ENCODE measurements at regions not wholly inside any gene's neighbourhood (a gene's known extent, or its start where the extent isn't known, plus 50 kb on each side); places are given as distances from the start of the nearest gene placed in this dataset.

DNA sequence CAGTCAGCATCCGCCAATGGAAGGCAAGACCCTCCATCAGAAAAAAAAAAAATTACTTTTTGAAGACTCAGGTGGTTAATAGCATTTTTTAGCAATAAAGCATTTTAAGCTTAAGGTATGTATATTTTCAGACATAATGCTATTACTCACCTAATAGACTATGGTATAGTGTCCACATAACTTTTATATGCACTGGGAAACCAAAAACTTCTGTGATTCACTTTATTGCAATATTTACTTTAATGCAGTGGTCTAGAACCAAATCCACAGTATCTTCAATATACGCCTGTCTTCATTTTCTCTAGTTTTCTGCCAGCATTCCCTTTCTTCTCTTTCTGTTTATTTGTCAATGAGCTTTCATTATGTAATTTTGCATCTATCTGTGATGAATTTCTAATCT lies 418.1 kb downstream of the SLITRK6 start:
- no peak for DNase-seq (ENCODE audit: low spot score)

DNA sequence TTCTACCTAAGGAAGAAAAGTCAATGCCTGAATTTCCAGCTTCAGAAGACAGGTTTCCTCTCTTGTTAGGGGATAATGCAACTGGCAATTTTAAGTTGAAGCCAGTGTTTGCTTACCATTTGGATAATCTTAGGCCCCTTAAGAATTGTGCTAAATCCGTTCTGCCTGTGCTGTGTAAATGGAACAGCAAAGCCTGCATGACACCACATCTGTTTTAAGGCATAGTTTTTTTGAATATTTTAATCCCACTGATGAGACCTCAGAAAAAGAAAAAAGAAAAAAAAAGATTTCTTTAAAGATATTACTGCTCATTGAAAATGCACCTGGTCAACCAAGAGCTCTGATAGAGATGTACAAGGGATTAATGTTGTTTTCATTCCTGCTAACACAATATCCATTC lies 419.2 kb downstream of the SLITRK6 start:
- no peak for DNase-seq (ENCODE audit: low spot score)

DNA sequence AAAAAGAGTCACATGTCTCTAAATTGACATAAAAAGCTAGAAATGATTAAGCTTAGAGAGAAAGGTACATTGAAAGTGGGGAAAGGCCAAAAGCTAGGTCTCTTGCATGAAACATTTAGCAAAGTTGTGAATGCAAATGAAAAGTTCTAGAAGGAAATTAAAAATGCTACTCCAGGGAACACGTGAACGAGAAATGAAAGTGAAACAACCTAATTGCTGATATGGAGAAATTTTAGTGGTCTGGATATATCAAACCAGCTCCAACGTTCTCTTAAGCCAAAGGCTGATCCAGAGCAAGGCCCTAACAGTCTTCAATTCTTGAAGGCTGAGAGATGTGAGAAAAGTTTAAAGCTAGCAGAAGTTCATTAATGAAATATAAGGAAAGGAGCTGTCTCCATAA lies 419.8 kb downstream of the SLITRK6 start:
- no peak for DNase-seq (ENCODE audit: low spot score)

DNA sequence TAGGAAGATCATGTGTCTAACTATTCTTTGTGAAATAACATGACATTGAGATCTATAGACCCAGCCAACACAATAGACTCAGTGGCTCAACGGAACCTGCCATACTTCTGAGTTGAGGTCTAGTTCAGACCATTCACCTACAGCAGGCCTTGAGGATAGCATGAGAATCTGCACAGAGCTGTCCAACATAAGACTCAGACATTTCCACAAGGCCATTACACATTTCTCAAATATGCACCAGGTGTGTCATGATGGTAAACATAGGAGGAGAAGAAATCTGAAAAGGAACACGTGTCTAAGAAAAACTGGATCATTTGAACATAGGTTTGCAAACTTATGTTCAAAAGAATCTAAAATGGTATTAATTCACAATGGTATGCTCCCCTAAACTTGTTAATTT lies 421.4 kb downstream of the SLITRK6 start:
- no peak for DNase-seq (ENCODE audit: low spot score)

DNA sequence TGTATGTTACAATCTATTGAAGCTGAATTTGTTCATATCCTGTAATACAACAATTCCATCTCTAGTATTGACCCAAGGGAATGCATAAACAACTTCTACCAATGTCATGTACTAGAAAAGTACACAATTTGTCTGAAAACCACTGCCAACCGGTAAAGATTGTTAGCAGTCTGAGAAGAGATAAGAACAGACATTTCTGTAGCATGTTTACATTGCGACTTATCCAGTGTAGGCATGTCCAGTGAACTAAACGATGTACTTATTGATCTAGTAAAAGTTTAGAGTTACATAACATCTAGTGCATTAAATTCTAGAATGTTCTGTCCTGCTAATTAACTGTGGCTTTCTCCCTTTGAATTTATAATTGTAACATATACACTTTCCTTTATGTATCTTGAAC lies 425.9 kb downstream of the SLITRK6 start:
- no peak for DNase-seq (ENCODE audit: low spot score)

DNA sequence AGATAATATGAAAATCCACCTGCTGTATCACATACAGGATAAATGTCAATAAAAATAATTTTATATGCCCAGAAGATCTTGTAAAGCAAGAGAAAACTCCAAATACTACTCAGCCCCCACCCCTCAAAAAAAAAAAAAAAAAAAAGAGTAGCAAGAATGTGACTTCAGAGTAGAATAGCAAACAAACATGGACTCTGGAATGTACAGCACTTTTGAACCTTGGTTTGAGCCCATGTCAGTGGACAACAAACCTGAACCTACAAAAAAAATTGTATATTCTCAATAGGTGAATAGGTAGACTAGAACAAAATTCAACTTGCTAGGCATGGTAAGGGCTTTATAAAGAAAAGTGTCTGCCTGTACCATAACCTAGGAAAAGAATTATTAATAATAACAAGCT lies 428.0 kb downstream of the SLITRK6 start:
- DNase-seq (ENCODE audit: low spot score), result no peak

DNA sequence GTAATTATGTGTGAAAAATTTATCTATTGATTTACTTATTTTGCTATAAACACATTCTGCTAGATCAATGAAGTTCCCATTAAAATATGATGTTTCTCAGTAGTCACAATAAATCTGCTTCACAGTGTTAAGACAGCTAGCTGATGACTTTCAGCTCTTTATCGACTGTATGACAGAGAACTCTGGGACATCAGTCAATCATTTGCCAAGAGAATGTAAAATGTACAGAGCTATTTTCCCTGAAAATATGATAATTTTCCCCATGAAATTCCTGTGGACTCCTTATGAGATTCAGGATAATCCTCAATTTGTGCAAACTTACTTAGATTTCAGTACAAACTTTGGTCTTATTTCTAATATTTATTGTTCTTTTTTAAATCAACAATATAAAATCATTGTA lies 430.5 kb downstream of the SLITRK6 start:
- no peak for DNase-seq (ENCODE audit: low spot score)

DNA sequence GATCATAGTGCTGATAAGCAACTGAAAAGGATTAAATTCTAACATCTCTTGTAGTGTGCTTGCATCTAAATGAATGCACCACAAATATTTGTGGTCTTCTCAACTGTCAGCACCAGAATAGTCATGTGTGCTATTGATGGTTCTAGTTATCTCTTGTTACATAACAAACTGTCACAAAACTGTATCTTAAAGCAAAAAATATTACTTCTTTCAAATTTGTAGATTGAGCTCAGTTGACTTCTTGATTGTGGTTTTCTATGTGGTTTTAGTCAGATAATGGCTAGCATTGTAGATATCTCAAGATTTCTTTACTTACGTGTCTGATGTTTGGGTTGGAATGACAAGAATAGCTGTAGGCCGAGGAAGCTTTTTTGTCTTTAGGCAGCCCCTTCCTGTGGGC lies 431.3 kb downstream of the SLITRK6 start:
- no peak for DNase-seq (ENCODE audit: low spot score)

DNA sequence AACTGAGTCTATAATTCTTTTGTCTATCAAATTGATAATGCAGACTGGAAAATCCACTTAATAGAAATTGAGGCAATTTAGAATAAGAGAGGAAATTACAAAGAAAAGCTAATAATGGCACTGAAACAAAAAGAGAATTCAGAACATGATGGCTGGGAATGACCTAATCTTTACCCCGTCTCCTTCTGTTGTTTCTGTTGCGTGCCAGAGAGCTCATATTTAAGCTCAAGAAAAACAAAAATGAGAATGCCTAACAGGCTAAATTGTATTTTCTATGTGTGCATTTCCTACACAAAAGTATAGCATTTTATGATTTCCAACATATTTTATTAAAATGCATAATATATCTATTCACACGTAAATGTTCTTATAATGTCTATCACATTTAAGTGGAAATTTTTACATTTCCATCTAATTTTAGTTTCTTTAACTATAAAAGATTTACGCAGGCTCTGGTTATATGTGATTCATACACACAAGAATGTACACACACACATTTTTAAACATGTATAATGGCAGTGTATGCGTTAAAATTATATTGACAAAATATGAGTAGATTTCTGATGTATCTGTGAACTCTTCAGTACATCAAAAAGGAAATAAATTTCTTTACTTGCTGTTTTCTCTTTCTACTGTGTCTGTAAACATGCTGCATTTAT lies 432.3 kb downstream of the SLITRK6 start:
- no peak for DNase-seq (ENCODE audit: low spot score)

DNA sequence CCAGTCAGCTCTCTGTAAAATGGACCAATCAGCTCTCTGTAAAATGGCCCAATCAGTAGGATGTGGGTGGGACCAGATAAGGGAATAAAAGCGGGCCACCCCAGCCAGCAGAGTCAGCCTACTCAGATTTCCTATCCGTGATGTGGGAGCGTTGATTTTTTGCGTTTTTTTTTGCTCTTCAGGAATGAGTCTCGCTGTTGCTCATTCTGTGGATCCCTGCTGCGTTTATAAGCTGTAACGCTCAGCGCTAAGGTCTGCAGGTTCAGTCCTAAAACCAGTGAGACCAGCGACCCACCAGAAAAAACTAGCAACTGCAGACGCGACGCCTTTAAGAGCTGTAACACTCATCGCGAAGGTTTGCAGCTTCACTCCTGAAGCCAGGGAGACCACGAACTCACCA lies 435.7 kb downstream of the SLITRK6 start:
- no peak for DNase-seq (ENCODE audit: low spot score)

DNA sequence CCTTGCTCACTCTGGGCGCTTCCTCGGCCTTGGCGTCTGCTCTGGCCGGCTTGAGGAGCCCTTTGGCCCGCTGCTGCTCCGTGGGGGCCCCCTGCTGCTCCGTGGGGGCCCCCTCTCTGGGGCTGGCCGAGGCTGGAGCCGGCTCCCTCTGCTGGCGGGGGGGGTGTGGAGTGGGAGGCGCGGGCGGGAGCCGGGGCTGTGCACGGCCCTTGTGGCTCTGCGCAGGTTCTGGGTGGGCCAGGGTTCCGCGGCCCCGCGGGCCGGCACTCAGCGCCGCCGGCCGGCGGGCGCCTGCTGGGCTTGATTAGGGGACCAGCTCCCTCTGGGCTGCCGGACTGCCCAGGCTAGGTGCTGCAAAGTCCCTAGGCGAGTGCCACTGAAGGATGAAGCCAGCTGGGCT lies 436.2 kb downstream of the SLITRK6 start:
- DNase-seq (ENCODE audit: low spot score), result no peak

DNA sequence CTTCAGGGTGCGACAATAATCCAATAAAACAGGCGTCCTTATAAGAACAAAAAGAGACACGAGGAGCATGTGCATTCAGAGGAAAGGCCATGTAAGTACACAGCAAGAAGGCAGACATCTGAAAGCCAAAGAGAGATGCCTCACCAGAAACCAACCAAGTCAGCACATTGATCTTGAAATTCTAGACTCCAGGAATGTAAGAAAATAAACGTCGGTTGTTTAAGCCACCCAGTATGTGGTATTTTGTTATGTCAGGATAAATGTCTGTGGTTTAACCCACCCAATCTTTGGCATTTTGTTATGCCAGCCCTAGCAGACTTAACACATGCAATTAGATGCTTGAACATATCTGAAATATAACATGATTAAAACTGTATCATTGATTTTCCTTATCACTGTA lies 452.0 kb downstream of the SLITRK6 start:
- DNase-seq (ENCODE audit: low spot score), result no peak

DNA sequence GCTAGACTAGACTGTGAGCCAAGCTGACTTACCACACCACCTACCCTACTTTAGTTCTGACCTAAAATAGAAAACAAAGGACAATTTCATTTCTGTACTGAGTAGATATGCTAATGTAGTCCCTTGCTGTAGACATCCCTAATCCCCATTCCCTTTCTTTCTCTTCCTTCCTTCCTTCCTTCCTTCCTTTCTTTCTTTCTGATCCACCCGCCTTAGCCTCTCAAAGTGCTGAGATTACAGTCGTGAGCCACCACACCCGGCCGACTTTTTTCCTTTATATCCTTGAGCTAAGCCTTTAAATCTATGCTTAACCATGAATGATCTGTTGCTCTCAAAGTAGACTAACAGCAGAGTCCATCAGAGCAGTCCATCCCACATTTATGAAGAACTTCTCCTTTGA lies 465.0 kb downstream of the SLITRK6 start:
- no peak for DNase-seq (ENCODE audit: low spot score)

DNA sequence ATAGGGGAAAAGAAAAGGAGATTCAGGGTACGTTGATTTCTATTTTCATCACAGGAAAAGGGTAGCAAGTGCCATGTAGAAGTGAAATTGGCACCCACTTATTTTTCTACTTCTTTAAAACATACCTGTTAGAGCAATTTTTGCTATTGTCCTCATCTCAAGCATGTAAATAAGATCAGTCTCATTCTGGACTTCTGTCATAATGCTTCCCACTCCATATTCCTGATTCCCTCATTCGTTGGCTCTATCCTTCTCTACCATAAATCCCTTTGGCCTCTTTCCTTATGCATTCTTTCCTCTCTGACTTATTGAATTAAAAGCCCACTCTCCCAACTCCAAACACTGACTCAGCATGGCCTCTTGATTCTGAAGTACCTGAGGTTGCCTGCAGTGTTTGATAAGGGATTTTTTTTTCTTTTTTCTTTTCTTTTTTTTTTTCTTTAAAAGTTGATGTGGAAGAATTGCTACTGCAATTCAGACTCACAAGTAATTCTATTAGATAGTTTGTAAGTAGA lies 465.7 kb downstream of the SLITRK6 start:
- no peak for DNase-seq (ENCODE audit: low spot score)

DNA sequence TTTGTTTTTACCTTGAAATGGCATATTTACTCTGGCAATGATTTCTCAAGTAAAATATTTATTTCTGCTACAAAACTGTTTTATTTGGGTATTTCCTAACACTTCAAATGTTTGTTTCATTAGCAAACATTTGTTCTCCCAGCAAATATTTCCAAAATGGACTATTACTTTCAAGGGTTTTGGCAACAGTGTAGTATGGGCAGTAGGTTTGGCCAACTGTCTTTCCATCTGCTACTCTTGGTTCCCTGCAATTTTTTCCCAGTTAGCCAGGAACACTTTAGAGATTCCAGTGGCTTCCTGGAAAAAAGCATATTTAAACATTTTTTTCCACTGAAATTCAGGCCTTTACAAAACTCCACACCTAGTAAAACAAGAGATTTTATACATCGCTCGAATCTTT lies 466.6 kb downstream of the SLITRK6 start:
- no peak for DNase-seq (ENCODE audit: low spot score)

DNA sequence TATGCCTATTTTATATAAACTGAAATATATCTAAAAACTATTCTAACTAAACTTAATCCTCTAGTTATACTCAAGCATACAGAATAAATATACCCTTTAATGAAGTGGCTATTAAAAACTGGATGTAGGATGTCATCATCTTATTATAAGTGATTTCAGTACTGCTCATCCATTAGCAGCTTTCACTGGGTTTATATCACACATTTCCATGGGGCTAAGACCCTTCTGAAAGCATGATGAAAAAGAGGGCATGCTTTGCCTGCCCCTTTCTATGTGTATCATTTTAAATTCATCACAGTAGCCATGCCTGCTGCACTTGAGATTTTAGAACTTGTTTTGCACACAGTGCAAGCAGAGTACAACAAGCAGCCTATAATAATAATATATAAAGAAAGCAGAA lies 477.5 kb downstream of the SLITRK6 start:
- no peak for DNase-seq (ENCODE audit: low spot score)

DNA sequence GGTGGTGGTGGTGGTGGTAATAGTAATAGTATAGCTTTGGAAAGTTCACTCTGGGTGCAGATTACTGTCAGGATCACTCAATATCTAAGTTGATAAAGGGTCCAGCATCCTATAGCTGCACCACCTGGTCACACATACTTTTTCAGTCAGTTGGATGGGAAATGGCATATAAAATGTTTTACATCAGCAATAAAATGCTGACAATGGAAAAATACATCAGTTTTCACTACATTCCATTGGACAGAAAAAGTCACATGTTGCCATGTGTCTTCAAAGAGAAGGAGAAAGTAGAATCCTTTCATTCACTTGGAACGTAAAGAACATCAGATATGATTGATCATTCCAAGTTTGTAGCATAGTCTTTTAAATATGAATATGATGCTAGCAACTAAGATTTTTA lies 481.4 kb downstream of the SLITRK6 start:
- no peak for DNase-seq (ENCODE audit: low spot score)

DNA sequence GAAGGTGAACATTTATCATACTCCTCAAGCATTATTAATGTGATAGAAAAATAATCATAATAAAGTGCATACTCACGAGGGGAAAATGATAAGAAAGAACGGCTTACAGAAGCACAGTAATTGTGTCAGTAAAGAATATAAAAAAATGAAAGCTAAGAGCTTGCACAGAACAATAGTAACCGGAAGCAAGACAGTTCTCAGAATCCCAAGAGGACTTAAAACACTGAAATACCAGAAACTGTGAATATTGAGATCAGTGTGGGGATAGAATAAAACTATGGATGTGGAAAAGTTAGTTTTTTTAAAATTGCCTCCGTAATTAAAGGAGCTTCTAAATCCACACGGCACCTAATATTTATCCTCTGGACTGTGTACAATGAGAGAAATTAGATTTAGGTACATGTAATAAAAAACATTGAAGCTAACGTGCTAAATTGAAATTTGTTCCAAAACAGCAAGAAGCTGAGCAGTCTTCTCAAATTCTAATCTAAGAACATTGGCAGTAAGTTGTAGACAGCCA lies 482.7 kb downstream of the SLITRK6 start:
- no peak for DNase-seq (ENCODE audit: low spot score)

DNA sequence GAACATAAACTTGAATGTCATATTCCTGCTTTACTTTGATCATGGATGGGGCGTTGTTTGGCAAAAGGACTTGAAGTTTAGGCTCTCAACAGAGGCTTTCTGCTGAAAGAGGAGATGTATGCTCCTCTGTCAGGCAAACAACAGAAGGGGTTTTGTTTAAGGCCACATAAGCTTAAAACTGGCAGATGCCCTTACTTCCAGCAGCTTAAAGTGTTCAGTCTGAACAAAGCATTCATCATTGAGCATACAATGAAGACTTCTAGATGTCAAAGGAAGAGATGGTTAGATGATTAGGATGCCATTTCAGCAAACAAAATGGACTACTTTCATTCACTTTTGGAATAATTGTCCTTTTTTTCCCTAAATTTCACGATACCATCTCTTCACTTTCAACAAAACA lies 484.5 kb downstream of the SLITRK6 start:
- DNase-seq (ENCODE audit: low spot score), result no peak

DNA sequence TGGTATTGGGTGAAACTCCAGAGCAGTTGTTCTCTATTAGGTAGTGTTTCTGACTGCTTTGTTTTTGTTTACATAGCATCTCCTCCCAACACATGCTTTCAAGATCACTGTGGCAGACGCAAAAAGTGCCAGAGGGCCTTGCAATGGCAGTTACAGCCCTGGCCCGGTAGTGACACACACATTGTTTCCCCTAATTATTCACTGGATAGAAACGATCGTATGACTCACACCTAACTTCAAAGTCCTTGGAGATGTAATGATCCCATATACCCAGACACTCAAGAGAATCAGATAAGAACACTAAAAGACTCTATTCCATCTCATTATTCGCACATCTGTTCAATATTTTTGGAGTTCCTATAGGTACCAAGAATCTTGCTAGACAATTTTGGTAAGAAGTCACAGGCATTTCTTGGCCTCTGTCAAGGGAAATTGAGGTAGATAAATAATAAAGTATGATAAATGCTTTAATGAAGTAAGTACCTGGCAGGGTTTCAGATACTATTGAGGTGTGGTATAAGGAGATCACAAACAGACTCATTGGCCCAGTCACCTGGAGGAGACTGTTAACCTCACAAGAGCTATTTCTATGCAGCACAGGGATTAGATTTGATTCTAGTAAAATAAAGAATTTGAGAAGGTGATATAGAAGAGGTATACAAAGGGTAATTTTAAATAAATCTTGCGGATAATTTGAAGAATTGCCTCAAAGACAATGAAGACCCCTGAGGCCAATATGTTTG lies 485.3 kb downstream of the SLITRK6 start:
- no peak for DNase-seq (ENCODE audit: low spot score)

DNA sequence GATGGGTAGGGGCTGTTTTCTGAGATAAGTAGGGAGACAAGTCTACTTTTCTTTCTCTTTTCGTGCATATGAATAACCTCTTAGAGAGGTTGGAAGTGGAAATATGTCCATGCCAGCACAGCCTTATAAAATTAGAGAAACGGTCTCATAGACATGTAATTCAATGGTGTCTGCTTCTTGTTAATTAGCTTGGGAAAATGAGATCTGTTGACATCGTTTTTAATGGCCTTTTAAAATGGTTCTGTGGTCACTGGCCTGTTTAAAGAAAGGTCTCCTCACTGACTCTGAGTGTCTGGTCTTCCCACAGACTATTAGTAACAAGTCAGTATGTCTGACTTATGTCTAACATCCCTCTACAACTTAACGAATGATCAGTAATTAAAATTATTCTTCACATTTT lies 487.1 kb downstream of the SLITRK6 start:
- no peak for DNase-seq (ENCODE audit: low spot score)

DNA sequence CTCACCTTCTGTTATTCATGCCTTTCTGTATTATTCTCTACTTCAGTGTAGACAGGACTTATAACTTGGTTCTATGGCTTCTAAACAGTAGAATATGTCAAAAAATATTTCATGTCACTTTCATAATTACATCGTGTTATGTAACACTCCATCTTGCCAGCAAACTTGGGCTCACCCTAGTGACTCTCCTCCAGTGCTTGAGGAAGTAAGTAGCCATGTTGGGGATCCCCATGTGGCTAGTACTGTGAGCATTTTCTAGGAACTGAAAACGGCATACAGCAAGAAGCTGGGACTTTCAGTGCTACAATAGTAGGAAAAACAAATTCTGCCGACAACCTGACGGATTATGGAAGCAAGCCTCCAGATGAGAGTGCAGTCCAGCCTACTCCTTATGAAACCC lies 495.6 kb downstream of the SLITRK6 start:
- DNase-seq (ENCODE audit: low spot score), result no peak

DNA sequence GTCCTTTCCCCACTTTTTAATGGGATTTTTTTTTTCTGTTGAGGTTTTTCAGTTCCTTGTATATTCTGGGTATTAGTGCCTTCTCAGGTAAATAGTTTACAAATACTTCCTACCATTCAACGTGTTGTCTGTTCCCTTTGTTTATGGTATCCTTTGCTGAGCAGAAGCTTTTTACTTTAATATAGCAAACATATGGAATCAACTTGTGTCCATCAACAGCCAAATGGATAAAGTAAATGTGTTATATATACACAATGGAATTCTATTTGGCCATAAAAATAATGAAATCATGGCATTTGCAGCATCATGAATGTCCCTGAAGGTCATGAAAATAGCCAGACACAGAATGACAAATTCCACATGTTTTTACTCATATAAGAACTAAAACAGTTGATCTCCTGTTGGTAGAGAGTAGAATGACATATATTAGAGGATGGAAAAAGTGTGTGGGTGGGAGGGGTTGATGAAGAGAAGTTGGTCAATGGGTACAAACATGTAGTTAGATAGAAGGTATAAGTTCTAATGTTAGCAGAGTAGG lies 500.8 kb downstream of the SLITRK6 start:
- DNase-seq (ENCODE audit: low spot score), result no peak
